ENCODE measurements at regions not wholly inside any gene's neighbourhood (a gene's known extent, or its start where the extent isn't known, plus 50 kb on each side); places are given as distances from the start of the nearest gene placed in this dataset.

DNA sequence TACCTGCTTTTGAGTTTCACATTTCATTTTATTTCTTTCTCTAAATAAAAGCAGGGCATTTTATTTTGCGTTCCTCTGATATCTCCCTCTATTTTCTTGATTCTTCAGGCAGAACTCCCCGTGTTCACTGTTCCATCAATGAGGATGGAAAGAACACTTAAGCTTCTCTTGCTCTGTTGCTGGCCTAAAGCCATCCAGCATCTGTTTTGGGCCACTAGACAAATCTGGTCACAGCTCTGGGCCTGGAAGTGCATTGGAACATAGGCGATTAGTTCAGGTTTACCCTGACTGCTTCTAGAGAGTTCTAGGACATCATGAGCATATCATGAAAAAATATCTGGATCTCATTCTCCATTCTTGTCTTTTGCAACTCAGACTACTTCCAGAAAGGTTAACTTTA is 611.2 kb downstream of the UTRN start:
- Histone ChIP-seq H3K9me3 (no peaks in the 10 kb centered on the region), H3K36me3 (no peaks in the 10 kb centered on the region), H3K4me3 (no peak overlapping the region), H3K4me1 (no peaks in the 10 kb centered on the region), H3K27ac (no peak overlapping the region), H3K27me3 (no peaks in the 10 kb centered on the region)
- no peak for TF ChIP-seq POLR2A (IDR thresholded peaks at IDR 0.05)
- no peak for TF ChIP-seq CTCF (IDR thresholded peaks at IDR 0.05)
- DNase-seq: no peak
- intact Hi-C loops (cut with DNase I; ENCODE audit: low total_unique reads): no loop called here

DNA sequence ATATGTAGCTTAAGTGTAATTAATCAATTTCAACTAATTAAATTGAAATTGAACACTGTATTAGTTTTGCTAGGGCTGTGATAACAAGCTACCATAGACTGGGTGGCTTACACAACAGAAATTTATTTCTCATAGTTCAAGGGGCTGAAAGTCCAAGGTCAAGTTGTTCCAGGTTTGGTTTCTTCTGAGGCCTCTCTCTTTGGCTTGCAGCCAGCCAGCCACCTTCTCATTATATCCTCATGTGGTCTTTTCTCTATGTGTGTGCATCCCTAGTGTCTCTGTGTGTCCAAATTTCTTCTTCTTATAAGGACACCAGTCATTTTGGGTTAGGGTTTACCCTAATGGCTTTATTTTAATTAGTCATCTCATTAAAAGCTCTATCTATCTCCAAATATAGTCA is 611.7 kb downstream of the UTRN start:
- TF ChIP-seq CTCF (IDR thresholded peaks at IDR 0.05) (no peak), POLR2A (IDR thresholded peaks at IDR 0.05) (no peak)
- H3K27ac ChIP-seq: no peak overlapping the region
- no peak for DNase-seq

DNA sequence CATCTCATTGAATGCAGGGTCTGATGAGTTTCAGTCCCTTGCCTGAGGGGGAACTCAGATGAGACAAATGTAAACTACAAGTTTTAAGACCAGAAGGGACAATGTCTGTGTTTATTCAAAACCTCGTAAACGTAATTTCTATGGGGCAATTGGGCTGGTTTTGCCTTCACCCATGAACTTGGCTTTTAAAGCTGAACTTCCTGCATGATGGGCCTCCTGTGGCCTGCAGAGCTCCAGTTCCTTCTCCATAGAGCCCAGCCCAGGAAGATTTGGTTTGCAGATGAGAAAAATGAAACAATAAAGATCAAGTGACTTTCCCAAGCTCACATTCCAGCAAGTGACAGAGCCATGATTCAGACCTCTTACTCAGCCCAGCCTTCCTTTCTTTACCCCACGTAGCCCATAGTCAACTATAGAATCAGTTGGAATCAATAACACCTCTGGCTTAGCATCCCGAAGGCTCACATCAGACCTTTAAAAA is 612.3 kb downstream of the UTRN start:
- H3K36me3 ChIP-seq: no peaks in the 10 kb centered on the region
- no peak overlapping the region for H3K4me3 ChIP-seq
- H3K9me3 ChIP-seq: no peaks in the 10 kb centered on the region
- H3K4me1 ChIP-seq: no peaks in the 10 kb centered on the region
- H3K27ac ChIP-seq: no peak overlapping the region
- no peak for DNase-seq
- TF ChIP-seq POLR2A (IDR thresholded peaks at IDR 0.05): no peak
- no peak for TF ChIP-seq CTCF (IDR thresholded peaks at IDR 0.05)
- H3K27me3 ChIP-seq: no peaks in the 10 kb centered on the region
- intact Hi-C loops (cut with DNase I; ENCODE audit: low total_unique reads): no loop called here

More for the DNA sequence above, 611.7 kb downstream of the UTRN start:
- H3K4me1 ChIP-seq: no peaks in the 10 kb centered on the region
- H3K36me3 ChIP-seq: no peaks in the 10 kb centered on the region
- intact Hi-C loops (cut with DNase I; ENCODE audit: low total_unique reads): no loop called here
- no peaks in the 10 kb centered on the region for H3K27me3 ChIP-seq
- no peaks in the 10 kb centered on the region for H3K9me3 ChIP-seq
- no peak overlapping the region for H3K4me3 ChIP-seq

DNA sequence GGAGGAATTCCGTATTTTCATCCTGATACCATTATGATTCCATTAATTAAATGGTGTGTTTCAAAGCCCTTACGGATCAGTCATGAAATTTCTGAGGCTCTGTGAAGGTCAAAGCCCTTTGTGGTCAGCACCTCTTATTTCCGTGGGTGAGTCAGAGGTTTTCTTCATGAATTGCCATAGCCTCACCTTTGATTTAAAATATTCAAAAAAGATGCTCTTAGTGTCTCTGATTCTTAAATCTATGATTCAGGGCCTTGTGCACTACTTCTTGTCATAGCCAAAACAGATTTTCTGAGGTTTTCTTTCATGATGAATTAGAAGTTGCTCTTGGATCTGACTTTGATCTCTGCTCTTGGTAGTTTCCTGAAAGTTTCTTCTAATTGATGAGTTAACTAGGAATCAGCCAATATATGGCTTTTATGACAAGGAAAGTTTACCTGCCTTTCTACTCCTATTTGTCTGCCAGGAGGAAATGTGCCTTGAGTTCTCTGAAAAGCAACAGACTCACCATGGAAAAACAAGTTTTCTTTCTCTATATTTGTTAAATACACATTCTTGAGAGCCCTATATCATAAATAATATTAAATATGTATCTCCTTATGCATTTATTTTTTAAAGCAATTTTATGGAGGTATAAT is 613.0 kb downstream of the UTRN start:
- H3K4me3 ChIP-seq: no peak overlapping the region
- DNase-seq: no peak
- no peaks in the 10 kb centered on the region for H3K9me3 ChIP-seq
- H3K27ac ChIP-seq: no peak overlapping the region
- no peaks in the 10 kb centered on the region for H3K27me3 ChIP-seq
- no peaks in the 10 kb centered on the region for H3K4me1 ChIP-seq
- H3K36me3 ChIP-seq: no peaks in the 10 kb centered on the region
- intact Hi-C loops (cut with DNase I; ENCODE audit: low total_unique reads): no loop called here
- TF ChIP-seq CTCF (IDR thresholded peaks at IDR 0.05) (no peak), POLR2A (IDR thresholded peaks at IDR 0.05) (no peak)

DNA sequence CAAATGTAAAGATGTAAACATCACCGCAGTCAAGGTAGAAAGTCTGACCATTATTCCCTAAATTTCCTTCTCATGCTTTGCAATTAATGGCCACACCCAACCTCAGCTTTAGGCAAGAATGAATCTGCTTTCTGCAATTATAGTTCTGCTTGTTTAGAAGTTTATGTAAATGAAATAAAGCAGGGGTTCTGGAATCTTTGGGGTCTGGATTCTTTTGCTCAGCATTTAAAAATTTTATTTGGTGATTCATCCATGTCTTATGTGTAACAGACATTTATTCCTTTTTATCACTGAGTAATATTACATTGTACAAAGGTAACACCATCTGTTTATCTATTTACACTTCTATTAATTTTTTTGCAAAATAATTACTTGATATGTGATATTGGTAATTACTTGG is 613.6 kb downstream of the UTRN start:
- DNase-seq: no peak
- Histone ChIP-seq H3K27ac (no peak overlapping the region), H3K36me3 (no peaks in the 10 kb centered on the region), H3K4me1 (no peaks in the 10 kb centered on the region), H3K9me3 (no peaks in the 10 kb centered on the region), H3K27me3 (no peaks in the 10 kb centered on the region), H3K4me3 (no peak overlapping the region)
- TF ChIP-seq POLR2A (IDR thresholded peaks at IDR 0.05) (no peak), CTCF (IDR thresholded peaks at IDR 0.05) (no peak)
- intact Hi-C loops (cut with DNase I; ENCODE audit: low total_unique reads): no loop called here
